Natural killer cell (primary cell): ENCODE measurements at regions not wholly inside any gene's neighbourhood (a gene's known extent, or its start where the extent isn't known, plus 50 kb on each side); places are given as distances from the start of the nearest gene placed in this dataset.

Source experiments
- ATAC-seq, 3 donors: fragments of 150-1000 bp in 2 of 3; fragments of 200-7000 bp in 1 of 3; cut with Tn5 transposase; 1 replicate in 1 of 3; 2 replicates in 2 of 3; pipeline ENCODE4 v1.10.0; 2021; ENCODE audit warnings: mild to moderate bottlenecking in 2 of 3, moderate library complexity in 2 of 3
- DNase-seq, 2 donors: peaks; one replicate each; pipeline versions ENCODE4 v3.0.0 to v3.0.0-alpha.2; 2013 to 2021; ENCODE audit warnings: mixed read lengths in 1 of 2
- H3K27ac ChIP-seq: one replicate; pipeline ENCODE4 v1.5.1; 2013; ENCODE audit warnings: mild to moderate bottlenecking, low read length
- H3K27me3 ChIP-seq: one replicate; pipeline ENCODE4 v1.6.1; 2013; ENCODE audit warnings: low read length; ENCODE audit not compliant: control insufficient read depth, insufficient read depth
- H3K36me3 ChIP-seq: one replicate; pipeline ENCODE4 v1.6.1; 2013; ENCODE audit warnings: low read length; ENCODE audit not compliant: control insufficient read depth, insufficient read depth
- H3K4me1 ChIP-seq: one replicate; pipeline ENCODE4 v1.6.1; 2013; ENCODE audit warnings: low read length; ENCODE audit not compliant: control insufficient read depth, insufficient read depth
- H3K4me3 ChIP-seq: one replicate; pipeline ENCODE4 v1.5.1; 2013; ENCODE audit warnings: low read length
- H3K9me3 ChIP-seq: one replicate; pipeline ENCODE4 v1.6.1; 2013; ENCODE audit warnings: low read length; ENCODE audit not compliant: control insufficient read depth, insufficient read depth
- H3K27ac Mint-ChIP-seq, 2 donors: one replicate each; pipeline ENCODE4 v1.8.0; 2022; ENCODE audit warnings: mild to moderate bottlenecking in 2 of 2, mixed read lengths in 2 of 2, moderate library complexity in 1 of 2
- H3K27me3 Mint-ChIP-seq, 2 donors: one replicate each; pipeline ENCODE4 v1.8.0; 2022; ENCODE audit warnings: low read depth in 2 of 2, mixed read lengths in 2 of 2
- H3K36me3 Mint-ChIP-seq: one replicate; pipeline ENCODE4 v1.8.0; 2022; ENCODE audit warnings: mixed read lengths
- H3K4me1 Mint-ChIP-seq, 2 donors: one replicate each; pipeline ENCODE4 v1.8.0; 2022; ENCODE audit warnings: mixed read lengths in 2 of 2
- H3K4me3 Mint-ChIP-seq: one replicate; pipeline ENCODE4 v1.8.0; 2022; ENCODE audit warnings: mild to moderate bottlenecking, moderate library complexity, mixed read lengths
- H3K9me3 Mint-ChIP-seq, 2 donors: one replicate each; pipeline ENCODE4 v1.8.0; 2022; ENCODE audit warnings: mixed read lengths in 2 of 2
- WGBS: methylation state at CpG from one replicate; pipeline ENCODE4 v1.1.7; 2013; ENCODE audit warnings: missing lambda C conversion rate; ENCODE audit not compliant: insufficient coverage; 5-methylcytosine and 5-hydroxymethylcytosine counted together
- intact Hi-C: fragments of 100-400 bp; cut with micrococcal nuclease; formaldehyde crosslinking; loops from one replicate; pipeline ENCODE4 v1.14.2; 2022
- TF ChIP-seq, protein P1 (sequence below): fragments of 200-600 bp; IDR thresholded peaks from one replicate; pipeline ENCODE4 v1.8.0; 2022; ENCODE audit warnings: antibody characterized with exemption

DNA sequence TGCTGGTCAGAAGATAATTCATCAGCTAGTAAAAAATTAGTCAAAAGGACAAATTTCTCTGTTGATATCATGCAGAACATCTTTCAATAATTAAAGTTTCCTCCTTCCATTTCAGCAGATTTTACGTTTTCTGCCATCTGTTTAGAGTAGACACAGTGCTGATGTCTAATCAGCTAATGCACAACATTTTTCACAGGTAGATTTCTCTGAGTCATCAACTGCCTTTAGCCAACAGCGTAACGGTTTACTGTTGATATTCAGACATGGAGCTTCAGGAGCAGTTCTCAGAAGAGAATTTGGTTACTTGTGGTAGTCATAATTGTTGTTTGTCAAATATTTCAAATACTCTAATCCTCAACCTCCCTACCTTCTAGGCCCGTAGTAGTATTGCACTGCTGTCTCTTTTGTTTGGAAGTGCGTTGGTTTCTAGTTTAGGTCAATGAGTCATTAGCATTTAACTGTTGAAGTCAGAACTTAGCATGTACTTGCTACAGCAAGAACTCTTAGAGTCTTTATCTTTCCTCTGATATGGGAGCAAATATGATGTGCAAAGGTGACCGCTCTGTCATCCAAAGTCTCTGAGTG, 86.8 kb upstream of the TFPI start:
- Histone ChIP-seq H3K9me3 (no peaks in the 10 kb centered on the region), H3K36me3 (no peaks in the 10 kb centered on the region), H3K27me3 (no peaks in the 10 kb centered on the region), H3K27ac (no peak overlapping the region), H3K4me1 (no peaks in the 10 kb centered on the region), H3K4me3 (no peak overlapping the region)
- no peak overlapping the region for H3K27ac Mint-ChIP-seq
- H3K9me3 Mint-ChIP-seq, result peaks cover 2 to 3% of the 10 kb centered on the region in 2 donors
- 85% methylated on average over 5 of the region's 6 CpGs for whole genome bisulfite sequencing
- H3K4me3 Mint-ChIP-seq, result no peak overlapping the region
- TF ChIP-seq, protein P1, sequence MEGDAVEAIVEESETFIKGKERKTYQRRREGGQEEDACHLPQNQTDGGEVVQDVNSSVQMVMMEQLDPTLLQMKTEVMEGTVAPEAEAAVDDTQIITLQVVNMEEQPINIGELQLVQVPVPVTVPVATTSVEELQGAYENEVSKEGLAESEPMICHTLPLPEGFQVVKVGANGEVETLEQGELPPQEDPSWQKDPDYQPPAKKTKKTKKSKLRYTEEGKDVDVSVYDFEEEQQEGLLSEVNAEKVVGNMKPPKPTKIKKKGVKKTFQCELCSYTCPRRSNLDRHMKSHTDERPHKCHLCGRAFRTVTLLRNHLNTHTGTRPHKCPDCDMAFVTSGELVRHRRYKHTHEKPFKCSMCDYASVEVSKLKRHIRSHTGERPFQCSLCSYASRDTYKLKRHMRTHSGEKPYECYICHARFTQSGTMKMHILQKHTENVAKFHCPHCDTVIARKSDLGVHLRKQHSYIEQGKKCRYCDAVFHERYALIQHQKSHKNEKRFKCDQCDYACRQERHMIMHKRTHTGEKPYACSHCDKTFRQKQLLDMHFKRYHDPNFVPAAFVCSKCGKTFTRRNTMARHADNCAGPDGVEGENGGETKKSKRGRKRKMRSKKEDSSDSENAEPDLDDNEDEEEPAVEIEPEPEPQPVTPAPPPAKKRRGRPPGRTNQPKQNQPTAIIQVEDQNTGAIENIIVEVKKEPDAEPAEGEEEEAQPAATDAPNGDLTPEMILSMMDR, result no peak
- intact Hi-C loops, result no loop called here
- no peak for DNase-seq
- no peak for ATAC-seq
- no peaks in the 10 kb centered on the region for H3K36me3 Mint-ChIP-seq
- no peaks in the 10 kb centered on the region for H3K4me1 Mint-ChIP-seq
- no peaks in the 10 kb centered on the region for H3K27me3 Mint-ChIP-seq

DNA sequence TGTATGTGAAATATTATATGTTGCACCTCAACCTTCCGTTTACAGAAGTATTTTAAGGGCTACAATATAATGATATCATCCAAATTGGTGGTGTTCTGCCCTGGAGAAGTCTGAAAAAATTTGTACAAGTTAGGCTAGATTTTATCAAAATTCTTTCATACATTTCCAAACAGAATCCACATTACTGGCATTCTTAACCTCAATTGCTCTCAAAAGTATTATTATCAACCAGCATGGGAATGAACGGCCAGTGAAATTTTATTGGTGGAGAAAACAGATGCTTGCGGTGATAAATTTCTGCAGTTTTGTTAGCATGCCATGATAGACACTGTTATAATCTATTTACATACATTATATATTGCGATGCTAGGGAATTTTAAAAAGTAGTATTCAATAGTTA, 88.3 kb upstream of the TFPI start:
- Histone ChIP-seq H3K4me3 (no peak overlapping the region), H3K4me1 (no peaks in the 10 kb centered on the region), H3K9me3 (no peaks in the 10 kb centered on the region), H3K27me3 (no peaks in the 10 kb centered on the region), H3K27ac (no peak overlapping the region), H3K36me3 (no peaks in the 10 kb centered on the region)
- Mint-ChIP-seq H3K9me3 (peaks cover 0 to 3% of the 10 kb centered on the region in 2 donors), H3K27me3 (no peaks in the 10 kb centered on the region), H3K4me1 (no peaks in the 10 kb centered on the region), H3K36me3 (no peaks in the 10 kb centered on the region), H3K4me3 (no peak overlapping the region), H3K27ac (no peak overlapping the region)
- intact Hi-C loops, result no loop called here
- ATAC-seq (no peak), DNase-seq (no peak)
- WGBS, result no CpG with 5 or more reads among the region's 4 CpGs
- TF ChIP-seq, protein P1, result no peak

GRCh38 chr2:187644486-187644885, 90.3 kb upstream of the TFPI start:
- DNase-seq (no peak), ATAC-seq (no peak)
- no peak overlapping the region for H3K4me3 ChIP-seq
- no peaks in the 10 kb centered on the region for H3K27me3 ChIP-seq
- H3K9me3 Mint-ChIP-seq, result peaks cover 0 to 3% of the 10 kb centered on the region in 2 donors
- no peaks in the 10 kb centered on the region for H3K4me1 Mint-ChIP-seq
- no peak overlapping the region for H3K4me3 Mint-ChIP-seq
- TF ChIP-seq, protein P1, result no peak
- H3K36me3 ChIP-seq, result no peaks in the 10 kb centered on the region
- no peaks in the 10 kb centered on the region for H3K4me1 ChIP-seq
- intact Hi-C loops, result no loop called here
- H3K36me3 Mint-ChIP-seq, result no peaks in the 10 kb centered on the region
- H3K27me3 Mint-ChIP-seq, result no peaks in the 10 kb centered on the region
- no peak overlapping the region for H3K27ac ChIP-seq
- H3K27ac Mint-ChIP-seq, result no peak overlapping the region
- H3K9me3 ChIP-seq, result no peaks in the 10 kb centered on the region

- Mint-ChIP-seq H3K36me3 (no peaks in the 10 kb centered on the region), H3K27me3 (no peaks in the 10 kb centered on the region), H3K4me1 (no peaks in the 10 kb centered on the region), H3K27ac (no peak overlapping the region), H3K4me3 (no peak overlapping the region), H3K9me3 (peaks cover 0 to 3% of the 10 kb centered on the region in 2 donors)
- TF ChIP-seq, protein P1, result no peak
- Histone ChIP-seq H3K4me1 (no peaks in the 10 kb centered on the region), H3K36me3 (no peaks in the 10 kb centered on the region), H3K9me3 (no peaks in the 10 kb centered on the region), H3K27me3 (no peaks in the 10 kb centered on the region), H3K27ac (no peak overlapping the region), H3K4me3 (no peak overlapping the region)
- 100% methylated on average over 1 of the region's 1 CpG for WGBS
- ATAC-seq, result no peak
- intact Hi-C loops, result no loop called here
- DNase-seq, result no peak
Measured at GRCh38 chr2:187644981-187645380, 90.7 kb upstream of the TFPI start.
